Uterus (tissue), 2 donors: ENCODE measurements at regions not wholly inside any gene's neighbourhood (a gene's known extent, or its start where the extent isn't known, plus 50 kb on each side); places are given as distances from the start of the nearest gene placed in this dataset.

ENCODE experiments used
- POLR2A ChIP-seq, 2 donors: fragments of 450-650 bp; IDR thresholded peaks; one replicate each; pipeline ENCODE4 v1.6.1; 2016; ENCODE audit warnings: antibody characterized with exemption in 2 of 2, mild to moderate bottlenecking in 1 of 2, moderate library complexity in 1 of 2
- TF ChIP-seq, protein P1 (sequence below), 4 experiments: fragments of 200-600 bp in 2 of 4; fragments of 450-650 bp in 2 of 4; sonication (generic) in 2 of 4; IDR thresholded peaks; one replicate each; pipeline ENCODE4 v1.5.1; 2016 to 2019; ENCODE audit warnings: antibody characterized with exemption in 4 of 4, mild to moderate bottlenecking in 2 of 4, moderate library complexity in 1 of 4

DNA sequence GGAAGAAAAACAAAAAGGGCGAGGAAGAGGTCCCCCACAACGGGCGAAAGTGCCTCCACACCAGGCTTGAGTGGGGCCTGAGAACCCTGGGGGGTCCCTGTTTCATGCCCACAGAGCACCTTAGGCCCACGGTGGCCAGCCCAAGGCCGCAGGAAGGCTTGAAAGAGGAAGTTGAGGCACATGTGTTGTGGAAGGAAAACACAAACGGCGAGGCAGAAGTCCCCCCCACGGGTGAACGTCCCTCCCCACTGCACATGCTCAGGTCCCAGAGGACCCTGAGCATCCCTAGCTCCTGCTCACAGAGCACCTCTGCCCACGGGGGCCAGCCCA, 371.5 kb downstream of the ALG10 start:
- TF ChIP-seq, protein P1, sequence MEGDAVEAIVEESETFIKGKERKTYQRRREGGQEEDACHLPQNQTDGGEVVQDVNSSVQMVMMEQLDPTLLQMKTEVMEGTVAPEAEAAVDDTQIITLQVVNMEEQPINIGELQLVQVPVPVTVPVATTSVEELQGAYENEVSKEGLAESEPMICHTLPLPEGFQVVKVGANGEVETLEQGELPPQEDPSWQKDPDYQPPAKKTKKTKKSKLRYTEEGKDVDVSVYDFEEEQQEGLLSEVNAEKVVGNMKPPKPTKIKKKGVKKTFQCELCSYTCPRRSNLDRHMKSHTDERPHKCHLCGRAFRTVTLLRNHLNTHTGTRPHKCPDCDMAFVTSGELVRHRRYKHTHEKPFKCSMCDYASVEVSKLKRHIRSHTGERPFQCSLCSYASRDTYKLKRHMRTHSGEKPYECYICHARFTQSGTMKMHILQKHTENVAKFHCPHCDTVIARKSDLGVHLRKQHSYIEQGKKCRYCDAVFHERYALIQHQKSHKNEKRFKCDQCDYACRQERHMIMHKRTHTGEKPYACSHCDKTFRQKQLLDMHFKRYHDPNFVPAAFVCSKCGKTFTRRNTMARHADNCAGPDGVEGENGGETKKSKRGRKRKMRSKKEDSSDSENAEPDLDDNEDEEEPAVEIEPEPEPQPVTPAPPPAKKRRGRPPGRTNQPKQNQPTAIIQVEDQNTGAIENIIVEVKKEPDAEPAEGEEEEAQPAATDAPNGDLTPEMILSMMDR (IDR thresholded peaks at IDR 0.05) = no peak
- no peak for TF ChIP-seq POLR2A (IDR thresholded peaks at IDR 0.05)
